ENCODE measurements at regions not wholly inside any gene's neighbourhood (a gene's known extent, or its start where the extent isn't known, plus 50 kb on each side); places are given as distances from the start of the nearest gene placed in this dataset.

GRCh38 chr2:12152888-12153287, 406.5 kb downstream of the LPIN1 start:
- H3K27ac ChIP-seq (ENCODE audit: low read depth, low read length) = no peak overlapping the region
- no peaks in the 10 kb centered on the region for H3K36me3 ChIP-seq (ENCODE audit: control insufficient read depth, insufficient read depth, low read length)
- H3K4ac ChIP-seq (ENCODE audit: low read depth, low read length) = no peak overlapping the region
- H2AK5ac ChIP-seq (ENCODE audit: low read length) = no peak overlapping the region
- H3K27me3 ChIP-seq (ENCODE audit: insufficient read depth, low read length, poor library complexity) = peaks cover 2% of the 10 kb centered on the region
- H3K9ac ChIP-seq (ENCODE audit: low read length) = no peak overlapping the region
- H3K4me1 ChIP-seq (ENCODE audit: control insufficient read depth, low read depth, low read length) = peaks cover 12% of the 10 kb centered on the region
- H4K5ac ChIP-seq (ENCODE audit: low read length) = no peak overlapping the region
- no peak overlapping the region for H3K56ac ChIP-seq (ENCODE audit: low read length)
- H3K23ac ChIP-seq (ENCODE audit: low read length) = no peak overlapping the region
- no peak overlapping the region for H4K8ac ChIP-seq (ENCODE audit: low read depth, low read length)
- WGBS (ENCODE audit: extremely low coverage, insufficient coverage, low lambda C conversion rate) = no CpG with 5 or more reads among the region's 3 CpGs
- H3K18ac ChIP-seq (ENCODE audit: low read length) = no peak overlapping the region
- H2BK120ac ChIP-seq (ENCODE audit: low read depth, low read length) = no peak overlapping the region
- no peaks in the 10 kb centered on the region for H3K79me1 ChIP-seq (ENCODE audit: low read length)
- no peak overlapping the region for H3K4me2 ChIP-seq (ENCODE audit: low read length)
- no peak overlapping the region for H2BK15ac ChIP-seq (replicated peaks; ENCODE audit: low read depth)
- H3K79me2 ChIP-seq (ENCODE audit: control insufficient read depth, insufficient read depth, low read length) = no peaks in the 10 kb centered on the region
- no peak for DNase-seq
- H2BK5ac ChIP-seq (ENCODE audit: low read length) = no peak overlapping the region
- no peak overlapping the region for H3K4me3 ChIP-seq (ENCODE audit: low read length)

- H3K27me3 ChIP-seq (ENCODE audit: insufficient read depth, low read length, poor library complexity) = peaks cover 2% of the 10 kb centered on the region
- no peak overlapping the region for H4K8ac ChIP-seq (ENCODE audit: low read depth, low read length)
- no peaks in the 10 kb centered on the region for H3K79me1 ChIP-seq (ENCODE audit: low read length)
- peak; percentile 76 for DNase-seq
- no peak overlapping the region for H3K4ac ChIP-seq (ENCODE audit: low read depth, low read length)
- no peaks in the 10 kb centered on the region for H3K79me2 ChIP-seq (ENCODE audit: control insufficient read depth, insufficient read depth, low read length)
- no peak overlapping the region for H2BK5ac ChIP-seq (ENCODE audit: low read length)
- H4K5ac ChIP-seq (ENCODE audit: low read length) = no peak overlapping the region
- no peak overlapping the region for H3K27ac ChIP-seq (ENCODE audit: low read depth, low read length)
- no peak overlapping the region for H2AK5ac ChIP-seq (ENCODE audit: low read length)
- H3K18ac ChIP-seq (ENCODE audit: low read length) = no peak overlapping the region
- H3K23ac ChIP-seq (ENCODE audit: low read length) = no peak overlapping the region
- no CpG with 5 or more reads among the region's 6 CpGs for WGBS (ENCODE audit: extremely low coverage, insufficient coverage, low lambda C conversion rate)
- no peak overlapping the region for H2BK120ac ChIP-seq (ENCODE audit: low read depth, low read length)
- H3K4me2 ChIP-seq (ENCODE audit: low read length) = no peak overlapping the region
- H3K9ac ChIP-seq (ENCODE audit: low read length) = no peak overlapping the region
- H3K4me3 ChIP-seq (ENCODE audit: low read length) = no peak overlapping the region
- H2BK15ac ChIP-seq (replicated peaks; ENCODE audit: low read depth) = no peak overlapping the region
- H3K56ac ChIP-seq (ENCODE audit: low read length) = no peak overlapping the region
- H3K36me3 ChIP-seq (ENCODE audit: control insufficient read depth, insufficient read depth, low read length) = no peaks in the 10 kb centered on the region
- H3K4me1 ChIP-seq (ENCODE audit: control insufficient read depth, low read depth, low read length) = peaks cover 12% of the 10 kb centered on the region
Measured at GRCh38 chr2:12155303-12156051, 409.0 kb downstream of the LPIN1 start.

DNA sequence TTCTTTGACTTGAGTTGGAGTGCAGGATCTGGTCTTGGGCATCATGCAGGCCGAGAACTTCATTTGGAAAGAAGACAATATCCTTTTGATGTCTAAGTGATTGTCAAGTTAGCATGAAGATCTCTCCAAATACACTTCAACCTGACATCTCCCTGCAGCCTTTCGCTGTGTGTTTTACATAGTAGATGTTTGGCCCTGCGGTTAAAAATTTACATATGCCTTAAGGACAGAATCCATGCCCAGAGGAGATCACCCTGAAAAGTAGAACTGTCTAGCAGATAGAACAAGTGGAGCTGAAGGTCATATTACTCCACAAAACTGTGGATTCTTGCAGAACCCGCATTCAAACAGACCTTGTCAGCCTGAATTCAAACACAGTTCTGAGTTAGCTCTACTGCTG, 409.9 kb downstream of the LPIN1 start:
- H2AK5ac ChIP-seq (ENCODE audit: low read length) = no peak overlapping the region
- H2BK15ac ChIP-seq (replicated peaks; ENCODE audit: low read depth) = no peak overlapping the region
- WGBS (ENCODE audit: extremely low coverage, insufficient coverage, low lambda C conversion rate) = no CpG with 5 or more reads among the region's 4 CpGs
- no peak overlapping the region for H2BK5ac ChIP-seq (ENCODE audit: low read length)
- no peak overlapping the region for H3K4me3 ChIP-seq (ENCODE audit: low read length)
- H2BK120ac ChIP-seq (ENCODE audit: low read depth, low read length) = peak overlapping the region; percentile 45
- no peaks in the 10 kb centered on the region for H3K79me2 ChIP-seq (ENCODE audit: control insufficient read depth, insufficient read depth, low read length)
- peaks cover 12% of the 10 kb centered on the region for H3K4me1 ChIP-seq (ENCODE audit: control insufficient read depth, low read depth, low read length)
- no peak overlapping the region for H3K18ac ChIP-seq (ENCODE audit: low read length)
- no peak overlapping the region for H3K56ac ChIP-seq (ENCODE audit: low read length)
- H3K23ac ChIP-seq (ENCODE audit: low read length) = no peak overlapping the region
- DNase-seq = no peak
- no peak overlapping the region for H3K27ac ChIP-seq (ENCODE audit: low read depth, low read length)
- H4K5ac ChIP-seq (ENCODE audit: low read length) = no peak overlapping the region
- H3K79me1 ChIP-seq (ENCODE audit: low read length) = no peaks in the 10 kb centered on the region
- H3K4me2 ChIP-seq (ENCODE audit: low read length) = no peak overlapping the region
- no peaks in the 10 kb centered on the region for H3K36me3 ChIP-seq (ENCODE audit: control insufficient read depth, insufficient read depth, low read length)
- H3K9ac ChIP-seq (ENCODE audit: low read length) = no peak overlapping the region
- no peak overlapping the region for H4K8ac ChIP-seq (ENCODE audit: low read depth, low read length)
- H3K27me3 ChIP-seq (ENCODE audit: insufficient read depth, low read length, poor library complexity) = peaks cover 2% of the 10 kb centered on the region
- no peak overlapping the region for H3K4ac ChIP-seq (ENCODE audit: low read depth, low read length)

DNA sequence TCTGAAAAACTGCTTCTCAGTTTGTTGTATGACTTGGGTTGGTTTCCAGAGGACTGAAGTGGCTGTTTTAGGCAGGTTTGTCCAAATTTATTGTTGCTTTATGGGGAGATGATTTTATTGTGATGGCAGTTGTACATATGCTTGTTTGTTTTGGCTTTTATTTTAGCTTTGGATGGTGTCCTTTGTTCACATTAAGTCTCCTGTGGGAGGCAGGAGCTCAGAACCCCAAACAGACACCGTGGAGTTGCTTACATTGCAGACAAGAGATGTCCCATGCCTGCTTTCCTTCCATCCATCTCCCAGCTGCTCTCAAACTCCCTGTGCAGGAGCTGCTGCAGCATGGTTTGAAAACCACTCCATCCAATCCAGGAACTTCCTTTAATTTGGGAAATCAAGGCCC, 414.7 kb downstream of the LPIN1 start:
- Histone ChIP-seq H3K79me2 (ENCODE audit: control insufficient read depth, insufficient read depth, low read length) (no peaks in the 10 kb centered on the region), H2BK5ac (ENCODE audit: low read length) (no peak overlapping the region), H3K4me1 (ENCODE audit: control insufficient read depth, low read depth, low read length) (peaks cover 3% of the 10 kb centered on the region), H3K4me3 (ENCODE audit: low read length) (no peak overlapping the region), H3K56ac (ENCODE audit: low read length) (no peak overlapping the region), H3K9ac (ENCODE audit: low read length) (no peak overlapping the region), H3K4me2 (ENCODE audit: low read length) (no peak overlapping the region), H3K4ac (ENCODE audit: low read depth, low read length) (no peak overlapping the region), H3K18ac (ENCODE audit: low read length) (no peak overlapping the region), H3K27me3 (ENCODE audit: insufficient read depth, low read length, poor library complexity) (peaks cover 2% of the 10 kb centered on the region), H4K5ac (ENCODE audit: low read length) (no peak overlapping the region), H3K27ac (ENCODE audit: low read depth, low read length) (no peak overlapping the region), H3K79me1 (ENCODE audit: low read length) (no peaks in the 10 kb centered on the region), H4K8ac (ENCODE audit: low read depth, low read length) (no peak overlapping the region), H2BK120ac (ENCODE audit: low read depth, low read length) (no peak overlapping the region), H3K23ac (ENCODE audit: low read length) (no peak overlapping the region), H2AK5ac (ENCODE audit: low read length) (no peak overlapping the region), H2BK15ac (replicated peaks; ENCODE audit: low read depth) (no peak overlapping the region), H3K36me3 (ENCODE audit: control insufficient read depth, insufficient read depth, low read length) (no peaks in the 10 kb centered on the region)
- no CpG with 5 or more reads among the region's 1 CpG for whole genome bisulfite sequencing (ENCODE audit: extremely low coverage, insufficient coverage, low lambda C conversion rate)
- no peak for DNase-seq

- Histone ChIP-seq H4K8ac (ENCODE audit: low read depth, low read length) (no peak overlapping the region), H3K36me3 (ENCODE audit: control insufficient read depth, insufficient read depth, low read length) (no peaks in the 10 kb centered on the region), H3K4ac (ENCODE audit: low read depth, low read length) (no peak overlapping the region), H3K18ac (ENCODE audit: low read length) (no peak overlapping the region), H3K4me1 (ENCODE audit: control insufficient read depth, low read depth, low read length) (no peaks in the 10 kb centered on the region), H3K4me2 (ENCODE audit: low read length) (no peak overlapping the region), H3K23ac (ENCODE audit: low read length) (no peak overlapping the region), H3K79me1 (ENCODE audit: low read length) (no peaks in the 10 kb centered on the region), H3K27me3 (ENCODE audit: insufficient read depth, low read length, poor library complexity) (no peaks in the 10 kb centered on the region), H2AK5ac (ENCODE audit: low read length) (no peak overlapping the region), H4K5ac (ENCODE audit: low read length) (no peak overlapping the region), H3K27ac (ENCODE audit: low read depth, low read length) (no peak overlapping the region), H2BK5ac (ENCODE audit: low read length) (no peak overlapping the region), H3K79me2 (ENCODE audit: control insufficient read depth, insufficient read depth, low read length) (no peaks in the 10 kb centered on the region), H3K4me3 (ENCODE audit: low read length) (no peak overlapping the region), H2BK120ac (ENCODE audit: low read depth, low read length) (no peak overlapping the region), H3K56ac (ENCODE audit: low read length) (no peak overlapping the region), H3K9ac (ENCODE audit: low read length) (no peak overlapping the region), H2BK15ac (replicated peaks; ENCODE audit: low read depth) (no peak overlapping the region)
- WGBS (ENCODE audit: extremely low coverage, insufficient coverage, low lambda C conversion rate) = no CpG with 5 or more reads among the region's 12 CpGs
- DNase-seq = no peak
Measured at GRCh38 chr2:12162269-12163247, 416.1 kb downstream of the LPIN1 start.

Data from mesendoderm (in vitro differentiated cells).